NCI-H2081 treated with DMSO at 0.1 percent for 48 hours (cell line): ENCODE measurements at regions not wholly inside any gene's neighbourhood (a gene's known extent, or its start where the extent isn't known, plus 50 kb on each side); places are given as distances from the start of the nearest gene placed in this dataset.

Experiments
- DNase-seq: peaks from one replicate; lab custom pipeline; 2025; lab: John Stamatoyannopoulos, UW

GRCh38 chr5:57618767-57619381 lies 136.3 kb upstream of the ACTBL2 start:
- DNase-seq: no peak

GRCh38 chr5:57613741-57614140 lies 131.1 kb upstream of the ACTBL2 start:
- DNase-seq: no peak

- no peak for DNase-seq
Observed at GRCh38 chr5:57611177-57611576, 128.6 kb upstream of the ACTBL2 start.

GRCh38 chr5:57608542-57608941 lies 125.9 kb upstream of the ACTBL2 start:
- DNase-seq: no peak

- no peak for DNase-seq
Observed at GRCh38 chr5:57601996-57602395, 119.4 kb upstream of the ACTBL2 start.

GRCh38 chr5:57600321-57600720 lies 117.7 kb upstream of the ACTBL2 start:
- DNase-seq: no peak

- DNase-seq: no peak
Observed at GRCh38 chr5:57598756-57599155, 116.1 kb upstream of the ACTBL2 start.

DNA sequence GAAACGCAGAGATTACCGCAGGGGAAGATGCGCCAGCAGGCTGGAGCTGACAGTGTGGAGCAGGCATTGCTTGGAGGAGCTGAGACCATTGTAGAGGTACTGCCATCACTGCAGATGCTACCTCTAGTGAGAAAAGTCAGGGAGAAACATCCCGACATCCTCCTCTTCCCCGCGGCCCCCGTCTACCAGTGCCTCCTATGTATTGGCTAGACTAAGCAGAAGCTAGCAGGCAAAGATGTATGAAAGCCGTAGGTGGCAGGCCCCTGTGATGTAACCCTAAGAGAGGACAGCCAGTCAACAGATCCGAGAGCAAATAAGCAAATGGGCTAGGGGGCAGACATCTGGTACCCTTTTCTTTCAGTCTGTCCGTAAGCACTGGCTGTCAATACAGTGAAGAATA lies 115.5 kb upstream of the ACTBL2 start:
- DNase-seq: no peak

DNA sequence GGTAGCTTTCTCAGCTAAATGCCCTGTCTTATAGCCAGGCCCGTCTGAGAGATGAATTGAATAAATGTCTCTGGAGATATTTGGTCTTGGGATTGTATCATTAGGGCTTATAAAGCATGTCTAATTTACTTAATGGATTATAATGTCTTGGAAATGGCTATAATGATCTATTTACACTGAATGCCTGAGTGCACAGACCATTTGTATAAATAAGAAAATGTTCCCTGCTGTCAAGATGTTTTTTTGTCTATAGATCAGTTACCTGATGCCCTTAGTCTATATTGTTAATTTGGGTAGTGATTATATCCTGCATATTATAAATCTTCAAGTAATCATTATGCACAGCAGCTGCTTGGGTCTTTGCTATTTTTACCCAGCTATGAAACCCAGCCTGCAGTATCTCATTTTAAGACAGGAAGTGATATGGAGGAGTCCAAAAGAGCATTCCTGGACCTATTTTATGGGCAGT lies 112.9 kb upstream of the ACTBL2 start:
- DNase-seq: peak; percentile 43

- DNase-seq: no peak
Observed at GRCh38 chr5:57594436-57594835, 111.8 kb upstream of the ACTBL2 start.

DNA sequence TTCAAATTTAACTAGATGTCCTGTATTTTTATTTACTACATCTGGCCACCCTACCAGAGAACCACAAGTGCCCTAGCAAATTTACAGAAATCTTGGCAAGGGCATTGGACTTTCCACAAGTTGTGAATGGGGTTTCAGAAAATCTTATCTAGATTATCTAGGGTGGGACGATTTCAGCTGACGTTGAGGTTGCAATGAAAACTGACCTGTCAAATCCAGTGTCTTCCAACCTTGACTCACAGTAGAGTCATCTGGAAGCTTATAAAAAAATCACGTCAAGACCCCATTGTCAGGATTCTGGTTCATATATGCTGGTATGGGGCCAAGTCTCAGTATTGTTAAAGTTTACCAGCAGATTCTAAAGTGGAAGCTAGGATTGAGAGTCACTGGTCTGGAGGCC lies 109.6 kb upstream of the ACTBL2 start:
- DNase-seq: no peak

DNA sequence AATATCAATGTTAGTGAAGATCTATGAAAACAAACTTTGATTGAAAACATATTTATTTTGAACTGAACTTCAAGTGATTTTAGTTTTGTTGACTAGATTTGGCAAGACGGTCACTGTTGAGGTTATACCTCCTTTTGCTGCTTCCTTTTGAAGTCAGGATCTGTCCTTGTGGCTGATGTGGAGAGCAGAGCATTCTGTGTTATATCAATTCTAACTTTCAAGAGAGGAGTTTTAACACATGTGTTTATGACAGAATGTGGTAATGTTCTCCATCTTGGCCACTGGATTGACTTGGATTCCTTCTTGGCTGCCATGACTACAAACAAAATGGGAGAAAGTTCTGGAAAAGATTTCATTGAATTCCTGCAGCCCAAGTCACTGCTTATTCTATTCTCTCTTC lies 104.0 kb upstream of the ACTBL2 start:
- no peak for DNase-seq

DNA sequence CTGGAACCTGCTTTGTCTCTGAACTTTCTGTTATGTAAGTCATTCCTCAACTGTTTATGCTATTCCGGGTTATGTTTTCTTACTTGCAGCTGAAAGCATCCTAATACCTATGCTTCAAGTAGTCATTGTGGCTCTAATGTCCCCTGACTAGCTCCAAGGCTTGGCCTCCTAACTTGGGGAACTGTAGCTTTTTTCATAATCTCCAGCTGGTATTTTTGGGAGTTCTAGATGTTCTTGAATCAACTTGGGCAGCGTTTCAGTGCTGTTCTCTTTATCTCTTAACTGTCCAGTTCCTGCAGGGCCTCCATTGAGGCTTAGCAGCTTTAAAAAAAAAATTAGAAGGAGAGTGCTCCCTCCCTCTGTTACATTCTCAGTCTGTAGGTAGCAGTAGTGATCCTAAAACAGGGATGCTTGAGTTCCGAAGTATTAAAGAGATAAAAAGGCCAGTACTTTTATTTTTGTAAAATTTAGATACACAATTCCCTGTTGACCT lies 100.0 kb upstream of the ACTBL2 start:
- DNase-seq: no peak

GRCh38 chr5:57581772-57582171 lies 99.2 kb upstream of the ACTBL2 start:
- DNase-seq: no peak

GRCh38 chr5:57581222-57581621 lies 98.6 kb upstream of the ACTBL2 start:
- no peak for DNase-seq

DNA sequence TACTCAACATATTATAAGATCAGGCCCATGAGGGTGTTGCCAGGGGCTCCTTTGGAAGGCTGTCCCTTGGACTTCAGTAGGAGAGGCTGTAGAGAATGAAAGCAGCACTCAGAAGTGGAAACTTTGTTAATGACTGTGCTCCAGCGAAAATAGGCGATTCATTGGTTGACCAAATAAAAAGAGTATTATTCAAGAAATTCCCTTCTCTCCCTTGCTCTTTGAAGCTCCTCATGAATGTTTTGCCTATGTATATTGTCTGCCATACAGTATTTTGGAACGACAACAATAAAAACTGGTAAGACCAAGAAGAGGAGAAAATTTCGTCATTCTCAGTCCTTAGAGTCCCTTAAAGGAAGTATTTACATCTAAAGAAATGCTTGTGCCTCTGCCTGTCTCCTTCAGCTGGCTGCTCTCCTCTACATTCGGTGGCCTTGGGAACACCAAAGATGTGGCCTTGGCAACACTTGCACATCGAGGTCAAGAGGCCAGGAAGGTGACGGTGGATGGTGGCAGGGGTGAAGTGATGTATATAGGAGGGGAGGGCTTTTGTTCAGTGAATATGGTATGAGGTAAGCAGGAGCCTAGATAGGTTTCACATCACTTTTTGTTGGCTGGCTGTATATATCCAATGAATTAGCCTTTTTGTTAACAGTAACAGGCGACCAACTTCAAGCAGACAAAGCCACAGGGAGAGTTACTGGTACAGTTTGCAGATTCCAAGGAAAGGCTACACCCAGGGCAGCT lies 95.0 kb upstream of the ACTBL2 start:
- DNase-seq: no peak

DNA sequence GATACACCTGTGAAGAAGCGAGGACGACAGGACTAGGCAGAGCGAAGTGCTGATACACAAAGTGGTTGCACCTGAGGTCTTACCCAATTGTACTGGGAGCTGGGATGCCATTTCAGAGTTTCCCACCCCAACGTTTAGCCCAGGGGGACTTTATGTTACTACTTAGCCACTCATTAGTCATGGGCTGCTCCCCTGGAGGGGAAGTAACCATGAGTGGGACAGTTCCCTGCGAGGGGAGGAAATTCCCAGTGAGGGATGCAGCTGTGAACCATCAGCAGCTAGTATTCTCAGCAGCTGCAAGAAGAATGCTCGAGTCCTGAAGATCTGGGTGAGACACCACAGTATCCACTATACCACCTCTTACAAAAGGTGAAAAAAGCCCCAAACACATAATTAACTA lies 93.7 kb upstream of the ACTBL2 start:
- DNase-seq: no peak

GRCh38 chr5:57575839-57576238 lies 93.2 kb upstream of the ACTBL2 start:
- DNase-seq: no peak

- no peak for DNase-seq
Observed at GRCh38 chr5:57572461-57572860, 89.8 kb upstream of the ACTBL2 start.

GRCh38 chr5:57569601-57570000 lies 87.0 kb upstream of the ACTBL2 start:
- DNase-seq: no peak

DNA sequence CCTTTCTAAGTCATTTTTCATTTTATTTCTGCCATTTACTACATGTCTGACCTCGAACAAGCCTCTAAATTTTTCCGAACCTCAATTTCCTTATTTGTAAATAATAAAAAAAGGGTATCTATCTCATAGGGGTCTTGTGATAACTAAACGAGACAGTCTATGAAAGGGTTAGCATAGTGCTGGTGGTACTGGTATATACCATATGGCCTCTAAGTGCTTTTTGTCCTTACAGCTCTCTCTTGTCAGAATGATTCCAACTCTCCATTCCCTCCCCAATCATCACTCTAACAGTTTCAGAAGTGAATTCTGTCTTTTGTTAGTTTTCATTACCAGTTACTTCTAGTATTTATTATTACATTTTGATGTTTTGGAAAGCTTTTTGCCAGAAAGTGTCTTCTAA lies 85.5 kb upstream of the ACTBL2 start:
- no peak for DNase-seq

GRCh38 chr5:57566914-57567313 lies 84.3 kb upstream of the ACTBL2 start:
- DNase-seq: no peak

DNA sequence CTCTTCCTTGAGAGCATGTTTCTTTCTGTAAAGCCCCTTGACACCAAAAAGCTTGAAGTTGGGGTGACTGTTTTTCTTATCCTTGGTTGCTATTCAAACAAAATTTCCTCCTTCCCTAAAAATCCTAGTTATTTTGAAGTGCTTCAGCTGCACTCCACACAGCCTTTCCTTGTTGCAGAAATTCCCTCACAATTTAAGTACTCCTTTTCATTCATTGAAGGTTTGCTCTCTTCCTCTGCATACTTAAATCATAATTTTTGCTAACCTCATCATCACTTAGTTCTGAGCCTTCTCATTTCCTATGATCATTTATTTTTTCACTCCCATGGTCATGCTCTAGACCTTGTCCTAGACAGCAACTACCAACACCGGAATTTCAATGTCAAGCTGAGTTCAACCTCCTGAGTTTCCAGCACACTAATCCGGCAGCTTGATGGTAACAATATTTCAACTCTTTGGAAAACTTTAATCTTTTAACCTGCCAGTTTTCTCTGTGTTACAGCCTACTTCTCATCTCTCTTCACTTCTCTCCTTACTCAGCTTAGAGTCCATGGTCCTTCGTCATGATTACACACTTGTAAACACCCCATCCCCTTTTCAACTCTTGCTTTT lies 78.7 kb upstream of the ACTBL2 start:
- no peak for DNase-seq
